Transverse colon (tissue), 4 donors: ENCODE measurements at regions not wholly inside any gene's neighbourhood (a gene's known extent, or its start where the extent isn't known, plus 50 kb on each side); places are given as distances from the start of the nearest gene placed in this dataset.
A peak's percentile ranks its signal among the peaks of the same experiment; 100 is the strongest.

ENCODE experiments used
- DNase-seq: peaks from one replicate; pipeline ENCODE4 v3.0.0-alpha.2; 2019
- H3K27ac ChIP-seq, 4 donors: fragments of 200-600 bp; sonication (generic); 2 replicates each; pipeline ENCODE4 v1.5.1; 2016 to 2018; ENCODE audit warnings: inconsistent platforms in 4 of 4
- H3K27me3 ChIP-seq: fragments of 200-600 bp; sonication (generic); 2 replicates; pipeline ENCODE4 v1.5.1; 2017; ENCODE audit warnings: inconsistent platforms
- H3K36me3 ChIP-seq, 4 donors: fragments of 200-600 bp; sonication (generic); 2 replicates each; pipeline ENCODE4 v1.5.1; 2017 to 2019; ENCODE audit warnings: inconsistent platforms in 4 of 4
- H3K4me1 ChIP-seq, 4 donors: fragments of 200-600 bp; sonication (generic); 2 replicates each; pipeline ENCODE4 v1.5.1; 2017 to 2020; ENCODE audit warnings: inconsistent platforms in 4 of 4
- H3K4me3 ChIP-seq, 4 donors: fragments of 200-600 bp; sonication (generic); 1 replicate in 1 of 4; 2 replicates in 3 of 4; pipeline versions ENCODE4 v1.5.1 to v1.6.1; 2017 to 2019; ENCODE audit warnings: inconsistent platforms in 4 of 4
- H3K9me3 ChIP-seq, 2 donors: fragments of 200-600 bp; sonication (generic); 2 replicates each; pipeline ENCODE4 v1.5.1; 2017 to 2019; ENCODE audit warnings: inconsistent platforms in 2 of 2
- EP300 ChIP-seq: sonication (generic); formaldehyde crosslinking; IDR thresholded peaks from one replicate; pipeline ENCODE4 v1.6.1; 2017; ENCODE audit warnings: antibody characterized with exemption, low read depth
- POLR2A ChIP-seq: fragments of 450-650 bp; IDR thresholded peaks from one replicate; pipeline ENCODE4 v1.6.1; 2016; ENCODE audit warnings: antibody characterized with exemption, mild to moderate bottlenecking, moderate library complexity
- POLR2AphosphoS5 ChIP-seq, 3 donors: sonication (generic); formaldehyde crosslinking; IDR thresholded peaks; one replicate each; pipeline ENCODE4 v1.6.1; 2016; ENCODE audit warnings: antibody characterized with exemption in 3 of 3
- WGBS, 2 donors: methylation state at CpG; one replicate each; pipeline ENCODE4 v1.1.5; 2018; ENCODE audit warnings: low coverage in 1 of 2; 5-methylcytosine and 5-hydroxymethylcytosine counted together
- in situ Hi-C, 4 donors: fragments of 200-750 bp; cut with MboI; loops; one replicate each; pipeline versions ENCODE4 v1.15.0 to v1.15.1; 2017; ENCODE audit warnings: low sequenced_read_pairs in 3 of 4, low pct_ligation_motif_present in 1 of 4, low pct_unique_long_range_greater_than_20kb in 1 of 4
- intact Hi-C: fragments of 100-400 bp; cut with DNase I; formaldehyde crosslinking; loops from one replicate; pipeline ENCODE4 v1.15.1; 2023; ENCODE audit warnings: low total_unique reads
- TF ChIP-seq, protein P1 (sequence below), 5 experiments: fragments of 200-600 bp in 3 of 5; fragments of 450-650 bp in 2 of 5; sonication (generic) in 3 of 5; IDR thresholded peaks; 1 replicate in 2 of 5; 2 replicates in 3 of 5; pipeline ENCODE4 v1.5.1; 2016 to 2017; ENCODE audit warnings: antibody characterized with exemption in 5 of 5, inconsistent platforms in 3 of 5, mild to moderate bottlenecking in 2 of 5, moderate library complexity in 1 of 5

DNA sequence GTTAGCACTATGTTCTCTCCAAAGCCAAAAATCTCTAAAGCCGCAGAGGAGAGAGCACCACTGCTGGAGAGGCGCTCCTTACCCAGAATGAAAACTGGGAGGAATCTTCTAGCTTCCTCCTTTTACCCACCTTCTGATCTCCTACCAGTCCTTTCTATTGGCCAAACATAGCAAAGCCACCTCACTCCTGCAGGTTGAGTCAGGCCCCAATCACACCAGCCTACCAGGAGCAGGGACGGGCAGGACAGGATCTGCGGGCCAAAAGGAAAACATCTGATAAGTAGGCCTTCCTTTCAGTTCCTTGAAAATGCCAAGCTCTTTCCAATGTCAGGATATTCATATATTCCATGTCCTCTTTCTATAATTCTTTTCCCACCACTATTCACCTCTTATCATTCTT lies 197.7 kb upstream of the CNOT2 start:
- Histone ChIP-seq H3K27me3 (no peaks in the 10 kb centered on the region), H3K4me1 (peaks cover 0 to 62% (median 36%) of the 10 kb centered on the region in 4 donors), H3K36me3 (no peaks in the 10 kb centered on the region), H3K9me3 (no peaks in the 10 kb centered on the region), H3K27ac (peak overlapping the region; percentile 26 to 58 (median 42)), H3K4me3 (no peak overlapping the region)
- intact Hi-C loops = no loop called here
- peak; percentile 31 for DNase-seq
- WGBS, 2 donors = 52 to 55% methylated on average over 2 to 4 of the region's 4 CpGs
- TF ChIP-seq POLR2A (no peak), POLR2AphosphoS5 (IDR thresholded peaks at IDR 0.05) (no peak), EP300 (no peak)
- TF ChIP-seq, protein P1, sequence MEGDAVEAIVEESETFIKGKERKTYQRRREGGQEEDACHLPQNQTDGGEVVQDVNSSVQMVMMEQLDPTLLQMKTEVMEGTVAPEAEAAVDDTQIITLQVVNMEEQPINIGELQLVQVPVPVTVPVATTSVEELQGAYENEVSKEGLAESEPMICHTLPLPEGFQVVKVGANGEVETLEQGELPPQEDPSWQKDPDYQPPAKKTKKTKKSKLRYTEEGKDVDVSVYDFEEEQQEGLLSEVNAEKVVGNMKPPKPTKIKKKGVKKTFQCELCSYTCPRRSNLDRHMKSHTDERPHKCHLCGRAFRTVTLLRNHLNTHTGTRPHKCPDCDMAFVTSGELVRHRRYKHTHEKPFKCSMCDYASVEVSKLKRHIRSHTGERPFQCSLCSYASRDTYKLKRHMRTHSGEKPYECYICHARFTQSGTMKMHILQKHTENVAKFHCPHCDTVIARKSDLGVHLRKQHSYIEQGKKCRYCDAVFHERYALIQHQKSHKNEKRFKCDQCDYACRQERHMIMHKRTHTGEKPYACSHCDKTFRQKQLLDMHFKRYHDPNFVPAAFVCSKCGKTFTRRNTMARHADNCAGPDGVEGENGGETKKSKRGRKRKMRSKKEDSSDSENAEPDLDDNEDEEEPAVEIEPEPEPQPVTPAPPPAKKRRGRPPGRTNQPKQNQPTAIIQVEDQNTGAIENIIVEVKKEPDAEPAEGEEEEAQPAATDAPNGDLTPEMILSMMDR (IDR thresholded peaks at IDR 0.05) = no peak
- in situ Hi-C loops = no loop called here

DNA sequence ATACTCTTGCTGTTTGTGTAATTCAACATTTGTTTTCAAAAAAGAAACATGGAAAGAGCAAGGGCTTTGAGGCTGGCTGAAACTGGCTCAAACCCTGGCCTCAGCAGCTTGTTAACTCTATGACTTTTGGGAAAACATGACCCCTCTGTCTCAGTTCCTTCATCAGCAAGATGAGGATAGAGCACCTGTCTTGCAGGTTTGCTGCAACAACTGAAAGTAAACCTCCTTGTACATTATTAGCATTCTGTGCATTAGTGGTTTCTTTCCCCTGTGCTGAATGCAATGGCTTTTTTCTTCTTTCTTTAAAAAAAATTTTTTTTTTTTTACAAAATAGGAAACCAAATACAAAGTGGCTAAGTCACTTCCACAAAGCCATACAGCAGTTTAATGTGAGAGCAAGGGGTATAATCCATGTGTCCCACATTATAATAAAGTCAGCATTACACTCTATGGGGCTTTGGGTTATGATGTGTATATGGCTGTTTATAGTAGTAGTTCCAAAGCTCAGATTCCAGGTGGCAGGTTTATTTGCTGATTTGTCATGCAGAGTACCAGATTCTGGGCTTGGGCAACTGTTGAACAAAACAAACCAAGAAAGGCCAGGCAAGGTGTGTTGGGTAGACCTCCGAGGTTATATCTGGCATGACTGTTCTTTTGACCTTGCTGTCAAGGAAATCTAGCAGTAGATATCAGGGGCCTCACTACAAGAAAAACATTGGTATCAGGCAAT lies 194.5 kb upstream of the CNOT2 start:
- Histone ChIP-seq H3K4me1 (peaks cover 0 to 64% (median 30%) of the 10 kb centered on the region in 4 donors), H3K9me3 (no peaks in the 10 kb centered on the region), H3K36me3 (no peaks in the 10 kb centered on the region), H3K4me3 (no peak overlapping the region), H3K27me3 (no peaks in the 10 kb centered on the region), H3K27ac (peak overlapping the region; percentile 60 to 75 (median 70))
- DNase-seq = peak; percentile 16
- in situ Hi-C loops (no loop called here), intact Hi-C loops (no loop called here)
- WGBS, 2 donors = 60% methylated on average over 1 of the region's 1 CpG; no CpG with 5 or more reads in 1 of the 2 donors
- TF ChIP-seq EP300 (no peak), POLR2AphosphoS5 (IDR thresholded peaks at IDR 0.05) (no peak), POLR2A (no peak)
- TF ChIP-seq, protein P1 (IDR thresholded peaks at IDR 0.05) = no peak

DNA sequence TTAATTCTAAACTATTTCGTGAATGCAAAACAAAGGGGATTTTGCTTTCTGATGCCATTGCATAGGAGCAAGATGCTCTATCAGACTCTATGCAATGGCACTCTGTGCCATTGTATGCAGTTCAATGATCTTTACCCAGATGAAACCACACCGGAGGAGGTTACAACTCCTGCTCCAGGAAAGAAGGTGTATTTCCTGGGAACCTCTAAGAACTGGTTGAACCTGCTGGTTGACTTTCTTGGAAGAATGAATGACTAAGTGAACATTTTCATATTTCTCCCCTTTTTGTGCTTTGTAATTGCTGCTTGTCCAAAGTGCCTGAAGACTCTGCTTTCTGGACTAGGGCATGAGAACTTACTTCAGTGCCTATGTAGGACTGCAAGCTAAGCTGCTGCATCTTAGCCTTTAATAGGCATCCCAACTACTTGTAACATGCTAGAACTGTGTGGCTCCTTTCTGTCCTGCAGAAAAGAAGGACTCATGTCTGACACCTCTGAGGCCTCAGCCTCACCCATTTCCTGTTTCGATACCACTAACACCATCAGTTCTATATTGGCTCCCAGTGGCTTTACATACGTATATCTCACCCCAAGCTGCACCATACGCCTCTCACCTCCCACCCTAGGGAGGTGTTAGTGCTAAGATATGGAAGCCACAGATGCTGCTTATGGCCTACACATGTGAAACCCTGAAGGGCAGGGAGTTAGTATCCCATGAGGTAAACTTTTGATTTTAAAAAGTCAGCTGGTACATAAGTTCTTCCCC lies 193.5 kb upstream of the CNOT2 start:
- intact Hi-C loops (no loop called here), in situ Hi-C loops (no loop called here)
- Histone ChIP-seq H3K27me3 (no peaks in the 10 kb centered on the region), H3K36me3 (no peaks in the 10 kb centered on the region), H3K4me3 (no peak overlapping the region), H3K4me1 (peaks cover 0 to 53% (median 23%) of the 10 kb centered on the region in 4 donors), H3K27ac (peak overlapping the region; percentile 60 to 75 (median 70)), H3K9me3 (no peaks in the 10 kb centered on the region)
- TF ChIP-seq POLR2AphosphoS5 (IDR thresholded peaks at IDR 0.05) (peak in 2 of 3 donors; percentile 36 to 63), EP300 (no peak), POLR2A (no peak)
- TF ChIP-seq, protein P1 (IDR thresholded peaks at IDR 0.05) = no peak
- WGBS, 2 donors = 31 to 57% methylated on average over 2 to 5 of the region's 5 CpGs
- peak; percentile 14 for DNase-seq

DNA sequence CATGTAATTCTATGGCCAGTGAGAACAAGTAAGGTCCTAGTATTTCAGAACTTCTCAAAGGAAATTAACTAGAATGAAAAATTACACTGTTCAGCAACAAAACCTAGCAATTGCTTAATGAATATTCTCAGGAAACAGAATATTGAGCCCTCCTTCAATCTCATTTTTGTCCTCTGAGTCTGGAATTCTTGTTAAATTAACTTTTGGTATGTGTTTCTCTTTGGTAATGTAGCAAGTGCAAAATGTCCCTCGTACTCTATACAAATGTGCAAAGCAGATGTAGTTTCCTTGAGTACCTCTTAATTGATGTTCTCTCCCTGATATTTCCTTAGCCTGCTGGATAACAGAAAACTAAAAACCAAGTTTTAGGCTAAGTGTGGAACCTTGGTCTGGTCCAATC lies 190.8 kb upstream of the CNOT2 start:
- H3K27ac ChIP-seq = peak overlapping the region in 3 of 4 donors; percentile 16 to 23 (median 18)

More for the DNA sequence above, 190.8 kb upstream of the CNOT2 start:
- Histone ChIP-seq H3K4me1 (peaks cover 0 to 41% (median 16%) of the 10 kb centered on the region in 4 donors), H3K4me3 (no peak overlapping the region), H3K27me3 (no peaks in the 10 kb centered on the region), H3K36me3 (no peaks in the 10 kb centered on the region), H3K9me3 (no peaks in the 10 kb centered on the region)
- in situ Hi-C loops = no loop called here
- TF ChIP-seq, protein P1 (IDR thresholded peaks at IDR 0.05) = no peak
- no peak for TF ChIP-seq POLR2AphosphoS5 (IDR thresholded peaks at IDR 0.05)
- WGBS, 2 donors = 90 to 91% methylated on average over 1 of the region's 1 CpG
- intact Hi-C loops = no loop called here
- DNase-seq = no peak
